H1 (cell line): ENCODE measurements at regions not wholly inside any gene's neighbourhood (a gene's known extent, or its start where the extent isn't known, plus 50 kb on each side); places are given as distances from the start of the nearest gene placed in this dataset.

Experiments used
- FOSL1 ChIP-seq: IDR thresholded peaks from 2 replicates; pipeline ENCODE4 v1.6.1; 2011; ENCODE audit warnings: mild to moderate bottlenecking, low read depth, low read length, moderate library complexity; ENCODE audit not compliant: insufficient read depth
- JUN ChIP-seq: IDR thresholded peaks from 2 replicates; pipeline ENCODE4 v1.6.1; 2011; ENCODE audit warnings: low read depth, mild to moderate bottlenecking, improper control_type of control experiment, low read length
- MAX ChIP-seq: IDR thresholded peaks from 2 replicates; pipeline ENCODE4 v1.6.1; 2012; ENCODE audit warnings: inconsistent platforms
- RFX5 ChIP-seq: IDR thresholded peaks from 2 replicates; pipeline ENCODE4 v1.6.1; 2011; ENCODE audit warnings: low read depth, low read length, improper control_type of control experiment, borderline replicate concordance

DNA sequence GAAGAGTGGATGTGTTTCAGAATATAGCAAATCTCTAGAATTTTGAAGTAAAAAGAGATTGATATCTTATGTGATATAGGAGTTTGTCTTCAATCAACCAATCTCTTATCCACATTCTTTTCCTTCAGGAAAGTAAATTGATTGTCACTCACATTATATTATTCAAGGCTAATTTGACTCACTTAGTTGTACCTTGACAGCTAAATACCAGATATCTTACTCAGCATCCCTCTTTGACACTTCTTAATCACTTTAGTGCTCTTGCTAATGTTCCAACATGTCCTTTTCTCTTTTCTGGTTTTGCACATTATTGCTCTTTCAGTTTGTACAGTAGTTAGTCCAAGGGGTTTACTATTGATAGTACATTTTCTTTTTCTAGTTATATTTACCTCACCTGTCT lies 286.9 kb upstream of the PTCHD4 start (continued):
- TF ChIP-seq MAX (no peak), FOSL1 (no peak), JUN (no peak), RFX5 (no peak)
